Activated naive CD8-positive, alpha-beta T cell (primary cell): ENCODE measurements at regions not wholly inside any gene's neighbourhood (a gene's known extent, or its start where the extent isn't known, plus 50 kb on each side); places are given as distances from the start of the nearest gene placed in this dataset.

Source experiments
- H3K27ac Mint-ChIP-seq: one replicate; pipeline ENCODE4 v1.8.0; 2021; ENCODE audit warnings: mixed read lengths
- H3K27me3 Mint-ChIP-seq: one replicate; pipeline ENCODE4 v1.8.0; 2021; ENCODE audit warnings: mixed read lengths
- H3K36me3 Mint-ChIP-seq: one replicate; pipeline ENCODE4 v1.8.0; 2021; ENCODE audit warnings: mixed read lengths
- H3K4me1 Mint-ChIP-seq: one replicate; pipeline ENCODE4 v1.8.0; 2021; ENCODE audit warnings: low read depth, mixed read lengths
- H3K4me3 Mint-ChIP-seq: one replicate; pipeline ENCODE4 v1.8.0; 2021; ENCODE audit warnings: mild to moderate bottlenecking, mixed read lengths
- H3K9me3 Mint-ChIP-seq: one replicate; pipeline ENCODE4 v1.8.0; 2021; ENCODE audit warnings: low read depth, mixed read lengths

DNA sequence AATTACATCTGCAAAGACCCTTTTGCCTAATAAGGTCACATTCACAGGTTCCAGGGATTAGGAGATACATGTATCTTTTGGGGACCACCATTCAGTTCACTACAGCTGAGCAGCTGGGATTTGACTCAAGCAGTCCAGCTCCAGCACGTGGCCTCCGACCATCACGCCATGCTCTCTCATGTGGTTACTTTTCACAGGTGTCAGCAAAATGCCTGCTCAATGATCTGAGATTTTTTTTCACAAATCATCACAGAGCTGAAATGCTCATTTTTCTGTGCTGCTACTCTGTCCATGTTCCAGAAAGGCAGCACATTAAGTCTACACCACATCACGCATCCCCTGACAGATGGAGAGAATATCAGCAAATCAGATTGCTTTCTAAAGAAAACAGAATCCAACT, 98.5 kb upstream of the RMDN2 start:
- Mint-ChIP-seq H3K9me3 (no peaks in the 10 kb centered on the region), H3K36me3 (no peaks in the 10 kb centered on the region), H3K27me3 (no peaks in the 10 kb centered on the region), H3K4me1 (peaks cover 14% of the 10 kb centered on the region), H3K27ac (no peak overlapping the region), H3K4me3 (no peak overlapping the region)

DNA sequence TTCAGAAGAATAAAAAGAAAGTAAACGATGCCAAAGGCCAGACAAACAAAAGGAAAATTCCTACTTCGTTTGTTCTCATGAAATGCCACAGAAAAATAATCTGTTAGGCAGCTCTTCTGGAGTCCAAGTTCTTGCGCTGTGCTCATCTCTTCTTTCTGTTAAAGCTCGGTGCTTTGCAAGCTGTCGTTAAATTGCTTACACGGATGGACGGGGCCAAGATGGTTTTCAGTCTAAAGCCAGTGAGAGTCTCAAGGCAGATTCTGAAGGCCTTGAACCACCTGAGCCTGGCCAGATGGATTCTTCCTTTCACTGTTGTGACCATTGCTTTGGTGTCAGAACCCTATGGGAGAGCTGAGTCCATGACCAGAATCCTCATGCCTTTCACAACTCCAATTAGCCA, 97.6 kb upstream of the RMDN2 start:
- H3K4me3 Mint-ChIP-seq: no peak overlapping the region
- no peak overlapping the region for H3K27ac Mint-ChIP-seq
- no peaks in the 10 kb centered on the region for H3K36me3 Mint-ChIP-seq
- H3K9me3 Mint-ChIP-seq: no peaks in the 10 kb centered on the region
- no peaks in the 10 kb centered on the region for H3K27me3 Mint-ChIP-seq
- peaks cover 16% of the 10 kb centered on the region for H3K4me1 Mint-ChIP-seq

DNA sequence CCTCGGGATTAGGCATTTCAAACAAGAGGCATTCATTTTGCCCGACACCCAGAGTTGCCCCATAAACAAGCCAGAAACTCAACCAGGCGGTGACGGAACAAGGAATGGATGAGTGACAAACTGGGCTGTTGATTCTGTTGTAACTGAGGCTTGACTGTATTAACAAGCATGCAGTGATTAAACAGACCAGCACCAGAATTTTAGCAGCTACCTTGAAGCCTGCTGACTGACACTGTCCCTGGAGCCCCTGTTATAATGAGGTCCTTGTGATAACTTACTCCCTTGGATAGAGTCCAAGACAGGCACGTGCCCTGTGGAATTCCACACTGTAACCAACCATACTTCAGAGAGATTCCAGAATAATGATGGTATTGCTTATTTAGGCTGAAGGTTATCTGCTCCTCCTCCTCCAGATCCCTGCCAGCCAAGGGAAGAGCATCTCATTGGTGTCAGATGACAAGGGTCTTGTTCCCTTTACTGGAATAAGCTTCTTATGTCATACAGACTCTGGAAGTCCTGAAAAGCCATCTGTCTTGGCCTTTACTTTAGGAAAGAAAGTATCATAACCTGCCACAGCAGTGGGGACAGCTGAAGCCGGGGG, 97.1 kb upstream of the RMDN2 start:
- H3K9me3 Mint-ChIP-seq: no peaks in the 10 kb centered on the region
- no peaks in the 10 kb centered on the region for H3K27me3 Mint-ChIP-seq
- peaks cover 16% of the 10 kb centered on the region for H3K4me1 Mint-ChIP-seq
- H3K4me3 Mint-ChIP-seq: no peak overlapping the region
- H3K36me3 Mint-ChIP-seq: no peaks in the 10 kb centered on the region
- H3K27ac Mint-ChIP-seq: no peak overlapping the region

DNA sequence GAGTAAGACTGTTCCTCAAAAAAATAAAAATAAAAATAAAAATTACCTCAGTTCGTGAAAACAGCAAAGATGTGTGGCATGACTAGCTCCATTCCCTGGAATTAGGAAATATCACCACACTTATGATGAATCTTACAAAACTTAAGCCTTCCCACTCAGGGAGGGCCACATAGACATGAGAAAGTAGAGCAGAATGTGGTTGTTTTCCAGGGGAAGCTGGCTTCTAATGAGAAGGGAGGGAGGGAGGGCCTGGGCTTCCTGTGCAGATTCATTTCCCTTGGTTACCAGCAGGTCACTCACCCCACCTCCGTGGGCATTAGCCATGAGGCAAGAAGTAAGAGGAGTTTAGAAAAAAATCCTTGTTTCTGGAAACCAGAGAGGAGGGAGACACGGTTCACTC, 95.9 kb upstream of the RMDN2 start:
- Mint-ChIP-seq H3K9me3 (no peaks in the 10 kb centered on the region), H3K27me3 (no peaks in the 10 kb centered on the region), H3K36me3 (no peaks in the 10 kb centered on the region), H3K4me3 (no peak overlapping the region), H3K4me1 (peaks cover 24% of the 10 kb centered on the region), H3K27ac (no peak overlapping the region)

DNA sequence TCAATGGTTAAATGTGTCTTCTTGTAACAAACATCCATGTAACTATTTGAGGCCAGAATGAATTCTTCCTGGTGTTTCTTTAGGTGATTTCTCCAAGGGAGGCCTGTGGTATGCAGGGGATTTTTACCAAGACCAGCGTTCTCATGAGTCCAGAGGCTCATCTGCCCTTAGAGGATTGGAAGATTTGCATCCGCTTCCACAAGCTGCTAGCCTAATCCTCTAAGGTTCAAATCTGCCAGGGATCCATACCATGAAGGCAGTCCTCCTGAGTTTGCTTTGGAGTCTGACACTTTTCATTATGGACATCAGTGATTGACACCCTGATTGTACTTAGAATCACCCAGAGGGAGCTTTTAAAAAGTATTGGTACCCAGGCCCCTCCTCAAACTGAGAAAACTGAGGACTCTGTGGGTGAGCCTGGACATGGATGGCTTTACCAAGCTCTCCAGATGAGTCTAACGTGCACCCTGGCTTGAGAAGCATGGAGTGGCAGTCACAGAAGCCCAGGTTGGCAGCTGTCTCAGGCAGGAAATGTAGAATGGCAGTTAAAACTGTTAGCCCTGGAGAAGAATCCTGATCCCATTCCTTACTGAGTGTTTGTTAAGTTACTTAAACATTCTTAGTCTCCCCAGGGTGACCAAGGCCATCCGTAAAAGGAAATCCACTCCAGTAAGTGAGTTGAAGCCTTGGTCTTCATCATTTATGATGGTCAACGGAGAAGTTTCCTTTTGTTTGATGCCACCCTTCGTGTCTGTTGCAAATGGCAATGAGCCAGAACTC, 95.3 kb upstream of the RMDN2 start:
- H3K4me1 Mint-ChIP-seq: peaks cover 26% of the 10 kb centered on the region
- H3K9me3 Mint-ChIP-seq: no peaks in the 10 kb centered on the region
- no peak overlapping the region for H3K4me3 Mint-ChIP-seq
- no peaks in the 10 kb centered on the region for H3K36me3 Mint-ChIP-seq
- no peak overlapping the region for H3K27ac Mint-ChIP-seq
- no peaks in the 10 kb centered on the region for H3K27me3 Mint-ChIP-seq

DNA sequence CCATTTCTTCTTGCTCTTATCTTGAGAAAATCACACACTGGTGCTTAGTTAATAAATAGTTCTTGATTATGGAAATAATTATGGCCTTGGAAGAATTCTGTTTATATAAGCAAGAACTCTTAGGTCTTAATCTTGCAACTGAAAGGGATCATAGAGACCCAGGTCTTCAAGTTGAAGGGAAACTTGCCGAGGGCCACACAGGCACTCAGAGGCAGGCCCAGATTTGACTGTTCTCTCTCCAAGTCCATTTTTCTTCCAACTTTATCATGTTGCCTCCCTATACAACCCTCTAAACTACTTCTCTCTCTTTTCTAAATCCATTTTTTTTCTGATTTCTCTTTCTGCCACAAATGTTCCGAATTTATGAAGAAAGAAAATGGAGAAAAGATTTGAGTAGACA, 94.5 kb upstream of the RMDN2 start:
- Mint-ChIP-seq H3K27me3 (no peaks in the 10 kb centered on the region), H3K36me3 (no peaks in the 10 kb centered on the region), H3K27ac (no peak overlapping the region), H3K4me1 (peaks cover 26% of the 10 kb centered on the region), H3K9me3 (no peaks in the 10 kb centered on the region), H3K4me3 (no peak overlapping the region)

DNA sequence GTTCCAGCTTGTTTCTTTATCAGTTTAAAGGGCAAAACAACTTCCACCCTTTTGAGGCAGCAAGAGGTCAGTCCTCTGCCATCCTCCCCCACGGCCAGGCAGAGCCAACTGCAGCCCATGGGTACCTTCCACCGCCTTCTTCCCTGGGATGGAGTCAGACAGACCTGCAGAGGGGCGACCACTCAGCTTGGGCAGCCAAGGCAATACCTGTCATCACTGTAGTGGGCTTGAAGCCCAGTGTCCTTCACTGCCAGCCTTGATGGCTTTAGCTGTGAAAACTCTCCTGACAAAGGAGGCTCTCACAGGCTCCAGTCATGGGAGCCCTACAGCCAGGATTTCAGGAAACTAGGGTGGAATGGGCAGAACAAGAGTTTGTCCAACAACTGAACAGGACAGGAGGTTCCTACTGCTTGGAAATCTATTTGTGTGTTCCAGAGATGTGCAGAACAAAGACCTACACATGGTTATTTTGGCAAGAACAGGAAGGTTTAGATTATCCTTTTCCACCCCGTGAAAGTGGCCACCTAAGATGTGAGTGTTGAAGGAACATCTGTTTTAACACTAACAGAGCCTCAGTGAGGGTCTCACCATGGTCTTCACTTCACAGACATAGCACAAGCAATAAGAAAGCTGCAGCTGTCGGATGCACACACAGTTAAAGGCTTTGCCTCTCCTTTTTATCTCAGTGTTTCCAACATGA, 93.9 kb upstream of the RMDN2 start:
- Mint-ChIP-seq H3K4me3 (no peak overlapping the region), H3K4me1 (peaks cover 26% of the 10 kb centered on the region), H3K27ac (no peak overlapping the region), H3K36me3 (no peaks in the 10 kb centered on the region), H3K9me3 (no peaks in the 10 kb centered on the region), H3K27me3 (no peaks in the 10 kb centered on the region)

DNA sequence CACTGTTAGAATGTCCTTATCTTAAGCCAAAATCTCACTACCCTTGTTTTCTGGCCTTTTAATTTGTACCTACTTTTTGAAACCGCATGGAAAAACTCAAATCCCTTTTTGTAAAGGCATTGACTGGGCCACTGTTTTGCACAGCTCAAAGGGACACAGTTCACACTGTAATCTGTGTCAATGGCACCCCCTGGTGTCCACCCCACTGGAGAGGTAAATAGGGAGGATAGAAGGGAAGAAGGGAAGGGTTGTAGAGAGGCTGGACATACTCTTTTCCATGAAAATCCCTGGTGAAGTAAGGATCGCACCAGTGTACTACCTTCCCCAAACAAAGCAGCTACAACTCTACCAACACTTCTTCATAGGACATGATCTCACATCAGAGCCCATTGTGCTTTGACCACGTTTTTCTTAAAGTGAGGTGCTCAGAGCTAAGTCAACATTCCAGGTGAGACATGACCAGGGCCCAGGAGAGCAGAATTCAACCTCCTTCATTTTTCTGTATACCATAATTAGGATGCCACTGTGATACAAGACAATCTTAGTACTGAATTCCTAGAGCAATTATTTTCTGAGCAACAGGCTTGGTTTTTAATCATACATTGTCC, 92.4 kb upstream of the RMDN2 start:
- H3K9me3 Mint-ChIP-seq: no peaks in the 10 kb centered on the region
- H3K27ac Mint-ChIP-seq: peak overlapping the region; percentile 25
- H3K27me3 Mint-ChIP-seq: no peaks in the 10 kb centered on the region
- peaks cover 26% of the 10 kb centered on the region for H3K4me1 Mint-ChIP-seq
- no peaks in the 10 kb centered on the region for H3K36me3 Mint-ChIP-seq
- H3K4me3 Mint-ChIP-seq: no peak overlapping the region

DNA sequence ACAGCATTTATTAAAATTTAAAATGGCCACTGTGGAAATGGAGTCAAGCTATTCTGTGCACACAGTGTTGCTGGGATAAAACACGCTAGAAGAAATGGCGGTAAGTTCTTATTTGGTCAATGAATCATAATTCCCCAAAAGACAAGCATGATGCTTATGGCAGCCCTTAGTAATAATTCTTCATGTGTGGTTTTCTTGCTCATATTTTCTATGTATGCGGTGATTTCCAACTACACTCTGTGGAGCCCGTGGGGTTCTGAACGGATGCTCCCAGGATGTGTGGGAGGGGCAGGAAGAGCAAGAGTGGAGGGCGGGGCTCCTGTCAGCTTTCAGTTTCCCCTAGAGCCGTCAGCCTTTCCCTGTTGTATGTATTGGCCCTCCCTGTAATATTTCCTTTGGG, 91.7 kb upstream of the RMDN2 start:
- H3K9me3 Mint-ChIP-seq: no peaks in the 10 kb centered on the region
- H3K27me3 Mint-ChIP-seq: no peaks in the 10 kb centered on the region
- H3K4me3 Mint-ChIP-seq: peak overlapping the region; percentile 17
- peaks cover 26% of the 10 kb centered on the region for H3K4me1 Mint-ChIP-seq
- H3K27ac Mint-ChIP-seq: peak overlapping the region; percentile 25
- H3K36me3 Mint-ChIP-seq: no peaks in the 10 kb centered on the region

DNA sequence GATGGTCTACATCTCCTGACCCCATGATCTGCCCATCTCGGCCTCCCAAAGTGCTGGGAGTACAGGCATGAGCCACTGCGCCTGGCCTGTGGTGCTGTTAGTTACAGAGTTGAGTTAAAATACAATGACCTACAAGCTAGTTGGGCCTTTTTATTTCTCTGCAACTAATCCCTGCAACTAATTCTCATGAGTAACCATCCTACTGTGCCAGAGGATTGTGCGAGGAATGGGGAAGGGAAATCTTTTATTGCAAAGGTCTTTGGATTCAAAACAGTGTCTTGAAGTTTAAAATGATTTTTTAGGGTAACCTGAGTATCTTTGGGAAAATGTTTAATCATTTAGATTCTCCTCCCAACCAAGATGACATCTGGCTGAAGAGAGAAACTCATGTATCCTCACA, 88.8 kb upstream of the RMDN2 start:
- no peaks in the 10 kb centered on the region for H3K27me3 Mint-ChIP-seq
- H3K9me3 Mint-ChIP-seq: no peaks in the 10 kb centered on the region
- no peak overlapping the region for H3K27ac Mint-ChIP-seq
- no peak overlapping the region for H3K4me3 Mint-ChIP-seq
- H3K36me3 Mint-ChIP-seq: no peaks in the 10 kb centered on the region
- peaks cover 23% of the 10 kb centered on the region for H3K4me1 Mint-ChIP-seq

DNA sequence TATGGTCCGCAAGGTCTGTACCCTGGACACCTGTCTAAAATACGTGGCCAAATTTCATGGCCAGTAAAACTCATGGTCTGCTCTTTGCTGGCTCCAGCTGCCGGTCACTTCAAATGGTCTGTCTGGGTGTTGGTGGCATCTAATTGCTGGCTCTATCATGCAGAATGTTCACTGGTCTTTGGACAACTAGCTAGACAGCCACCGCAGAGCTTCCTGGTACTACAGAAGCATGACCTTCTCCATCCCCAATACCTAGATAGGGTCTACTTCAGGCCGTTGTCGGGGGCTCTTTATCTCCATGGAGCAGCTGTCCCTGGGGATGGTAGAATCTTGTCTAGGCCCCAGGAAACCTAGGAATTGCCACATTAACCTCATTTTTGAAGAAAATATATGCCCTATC, 88.4 kb upstream of the RMDN2 start:
- no peaks in the 10 kb centered on the region for H3K36me3 Mint-ChIP-seq
- no peak overlapping the region for H3K4me3 Mint-ChIP-seq
- no peak overlapping the region for H3K27ac Mint-ChIP-seq
- peaks cover 22% of the 10 kb centered on the region for H3K4me1 Mint-ChIP-seq
- no peaks in the 10 kb centered on the region for H3K27me3 Mint-ChIP-seq
- H3K9me3 Mint-ChIP-seq: no peaks in the 10 kb centered on the region

DNA sequence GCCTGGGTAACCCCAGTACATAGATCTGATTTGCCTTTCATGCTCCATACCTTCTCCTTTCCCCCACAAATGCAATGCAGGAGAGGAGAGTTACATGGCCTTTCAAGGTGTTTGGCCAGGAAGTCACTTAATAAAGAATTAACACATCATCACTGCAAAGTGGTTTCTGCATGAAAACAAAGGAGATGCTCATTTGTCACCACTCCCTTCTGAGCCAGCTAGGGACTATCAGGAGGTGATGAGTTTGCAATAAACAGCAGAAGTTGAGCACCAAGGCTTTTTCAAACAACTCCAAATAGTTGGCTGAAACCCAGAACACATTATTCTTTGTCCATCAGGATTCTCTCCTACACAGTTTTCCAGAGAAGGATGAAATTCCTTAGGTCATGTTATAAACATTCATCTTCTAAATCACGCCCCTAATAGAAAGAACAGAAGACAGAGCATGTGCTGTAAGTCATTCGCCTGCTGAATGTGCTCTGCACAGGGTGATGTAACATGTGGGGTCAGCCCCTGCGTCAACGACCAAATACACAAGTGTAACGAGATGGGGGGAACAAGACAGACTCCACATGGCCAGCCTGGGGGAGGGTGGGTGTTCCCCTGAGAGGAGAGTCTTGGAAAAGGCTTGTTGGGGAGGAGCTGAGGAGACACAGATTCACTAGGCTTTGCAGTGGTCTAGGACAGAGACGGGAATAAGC, 87.3 kb upstream of the RMDN2 start:
- peaks cover 3% of the 10 kb centered on the region for H3K27me3 Mint-ChIP-seq
- no peaks in the 10 kb centered on the region for H3K9me3 Mint-ChIP-seq
- H3K4me3 Mint-ChIP-seq: no peak overlapping the region
- H3K4me1 Mint-ChIP-seq: peaks cover 13% of the 10 kb centered on the region
- H3K36me3 Mint-ChIP-seq: no peaks in the 10 kb centered on the region
- no peak overlapping the region for H3K27ac Mint-ChIP-seq

DNA sequence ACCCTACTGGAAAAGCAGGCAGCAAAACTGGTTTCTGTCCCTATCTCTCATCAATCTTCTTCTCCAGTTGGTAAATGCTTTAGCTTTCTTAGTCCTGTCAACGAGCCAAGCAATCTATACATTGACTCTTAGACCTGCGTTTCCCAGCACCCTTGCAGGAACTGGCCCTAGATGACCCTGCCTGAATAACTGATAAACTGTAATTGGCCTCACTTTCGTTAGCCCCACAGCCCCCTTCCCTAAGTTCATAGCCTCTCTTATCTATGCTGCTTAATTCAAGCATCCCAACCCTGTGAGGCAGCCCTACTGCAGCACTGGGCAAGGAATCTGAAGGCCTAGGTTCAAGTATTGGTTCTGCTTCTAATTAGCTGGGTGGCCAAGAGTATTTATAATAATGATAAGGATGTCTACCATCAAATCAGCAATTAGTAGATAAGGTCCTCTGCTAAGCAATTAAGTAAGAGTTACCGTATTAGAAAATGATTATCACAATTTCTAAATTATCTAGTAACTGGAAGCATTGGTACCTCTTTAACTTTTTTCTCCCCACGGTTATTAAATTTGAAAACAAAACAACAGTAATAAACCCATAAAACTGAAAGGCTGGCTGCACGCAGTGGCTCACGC, 86.4 kb upstream of the RMDN2 start:
- Mint-ChIP-seq H3K27ac (no peak overlapping the region), H3K4me3 (no peak overlapping the region), H3K9me3 (no peaks in the 10 kb centered on the region), H3K27me3 (peaks cover 3% of the 10 kb centered on the region), H3K4me1 (peaks cover 5% of the 10 kb centered on the region), H3K36me3 (no peaks in the 10 kb centered on the region)

DNA sequence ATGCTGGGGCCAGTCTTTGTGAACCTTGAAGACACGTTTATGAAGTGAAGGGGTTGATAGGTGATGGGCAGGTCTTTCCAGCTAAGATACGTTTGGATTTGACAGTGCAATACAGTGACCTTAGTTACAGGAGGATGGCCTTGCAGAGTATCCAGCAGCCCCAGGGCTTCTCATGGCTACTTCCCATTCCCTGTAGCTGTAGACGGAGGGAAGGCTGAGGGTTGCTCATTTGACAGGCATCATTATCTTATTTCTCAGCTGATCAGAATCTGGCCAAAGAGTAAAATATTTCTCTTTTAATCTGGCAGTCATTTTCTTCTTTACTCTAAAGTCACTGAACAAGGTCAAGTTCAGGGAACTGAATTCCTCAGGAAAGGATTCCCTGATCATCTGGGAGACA, 85.1 kb upstream of the RMDN2 start:
- H3K27ac Mint-ChIP-seq: no peak overlapping the region
- peaks cover 3% of the 10 kb centered on the region for H3K27me3 Mint-ChIP-seq
- no peaks in the 10 kb centered on the region for H3K36me3 Mint-ChIP-seq
- H3K4me1 Mint-ChIP-seq: no peaks in the 10 kb centered on the region
- no peak overlapping the region for H3K4me3 Mint-ChIP-seq
- no peaks in the 10 kb centered on the region for H3K9me3 Mint-ChIP-seq
